ENCODE measurements at regions not wholly inside any gene's neighbourhood (a gene's known extent, or its start where the extent isn't known, plus 50 kb on each side); places are given as distances from the start of the nearest gene placed in this dataset.
A peak's percentile ranks its signal among the peaks of the same experiment; 100 is the strongest.

- DNase-seq: no peak
Observed at GRCh38 chr6:163964789-163965188, 550.3 kb downstream of the QKI start.

DNA sequence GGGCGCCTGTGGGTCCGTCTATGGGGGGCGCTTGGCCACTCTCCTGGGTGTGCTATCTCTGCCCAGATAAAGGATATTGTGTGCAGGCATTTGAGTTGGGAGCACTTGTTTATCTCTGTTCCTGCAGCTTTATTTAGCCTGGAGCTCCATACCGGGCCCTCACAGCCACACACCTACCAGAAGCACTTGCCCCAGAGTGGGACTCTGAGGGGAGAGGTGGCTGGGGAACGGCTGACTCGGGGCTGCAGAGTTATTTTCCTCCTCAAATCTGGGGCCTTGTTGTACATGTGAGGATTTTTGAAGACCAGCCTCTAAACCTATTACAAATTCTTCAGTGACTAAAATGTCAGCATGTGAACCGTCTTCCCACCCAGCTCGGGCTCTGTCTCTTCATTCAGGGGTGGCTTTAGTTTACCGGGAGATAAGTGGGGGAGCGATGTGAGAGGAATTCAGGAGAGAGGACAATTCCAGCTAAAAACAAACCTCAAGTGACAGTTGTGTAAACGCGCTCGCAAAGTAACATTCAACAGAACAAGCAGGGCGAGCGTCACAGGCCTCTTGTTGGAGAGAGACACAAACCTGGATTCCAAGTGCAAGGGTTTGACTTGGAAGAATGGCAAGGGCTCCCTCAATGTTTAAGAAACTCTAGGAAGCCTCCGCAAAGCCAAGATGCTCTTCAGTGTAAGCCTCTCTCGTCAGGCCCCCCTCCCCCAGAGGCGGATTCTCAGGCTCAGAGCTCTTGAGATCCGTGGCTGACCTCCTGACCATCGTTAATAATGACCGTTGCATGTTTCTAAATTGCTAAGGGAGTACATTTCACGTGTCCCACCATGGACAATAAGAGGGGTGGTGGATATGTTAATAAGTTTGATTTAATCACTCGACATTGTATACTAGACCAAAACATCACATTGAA lies 548.9 kb downstream of the QKI start:
- no peak for DNase-seq

DNA sequence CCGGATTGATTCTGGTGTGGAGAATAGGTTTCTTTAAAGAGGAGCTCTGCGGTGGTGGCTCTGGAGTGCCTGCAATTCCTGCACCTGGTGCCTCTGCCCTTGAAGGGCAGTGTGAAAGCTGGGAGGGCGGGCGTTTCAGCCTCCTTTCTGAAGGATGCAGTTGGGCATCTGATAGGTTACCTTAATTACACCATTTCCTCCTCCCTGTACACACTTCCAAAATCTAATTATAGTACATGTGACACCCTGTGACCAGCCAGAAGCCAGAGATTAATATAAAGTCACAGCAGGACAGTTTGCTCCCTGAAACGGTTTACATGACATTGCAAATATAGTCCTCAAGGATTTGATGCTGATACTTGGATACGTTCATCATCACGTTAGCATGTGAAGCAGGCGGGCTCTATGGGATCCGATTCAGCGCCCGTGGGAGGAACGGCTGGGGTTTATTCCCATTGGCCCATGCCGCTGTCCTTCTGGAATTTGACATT lies 548.2 kb downstream of the QKI start:
- DNase-seq: no peak

GRCh38 chr6:163960128-163960527 lies 545.6 kb downstream of the QKI start:
- DNase-seq: no peak

DNA sequence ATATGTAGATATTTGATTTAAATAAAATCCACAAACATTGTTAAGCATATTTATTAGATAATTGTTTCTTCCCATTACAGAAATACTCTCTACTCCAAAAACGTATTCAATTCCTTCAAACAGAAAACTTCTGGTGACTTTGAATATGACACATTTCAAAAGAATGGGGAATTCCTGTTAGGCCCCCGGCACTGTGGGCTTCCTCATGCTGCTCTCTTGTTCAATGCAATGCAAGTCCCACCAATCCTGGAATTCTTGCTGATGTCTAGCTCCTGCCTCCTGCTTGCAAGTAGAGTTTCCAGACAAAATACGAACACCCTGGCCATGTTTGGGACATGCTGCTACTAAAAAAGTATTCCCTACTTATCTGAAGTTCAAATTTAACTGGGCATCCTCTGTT lies 544.1 kb downstream of the QKI start:
- DNase-seq: no peak

DNA sequence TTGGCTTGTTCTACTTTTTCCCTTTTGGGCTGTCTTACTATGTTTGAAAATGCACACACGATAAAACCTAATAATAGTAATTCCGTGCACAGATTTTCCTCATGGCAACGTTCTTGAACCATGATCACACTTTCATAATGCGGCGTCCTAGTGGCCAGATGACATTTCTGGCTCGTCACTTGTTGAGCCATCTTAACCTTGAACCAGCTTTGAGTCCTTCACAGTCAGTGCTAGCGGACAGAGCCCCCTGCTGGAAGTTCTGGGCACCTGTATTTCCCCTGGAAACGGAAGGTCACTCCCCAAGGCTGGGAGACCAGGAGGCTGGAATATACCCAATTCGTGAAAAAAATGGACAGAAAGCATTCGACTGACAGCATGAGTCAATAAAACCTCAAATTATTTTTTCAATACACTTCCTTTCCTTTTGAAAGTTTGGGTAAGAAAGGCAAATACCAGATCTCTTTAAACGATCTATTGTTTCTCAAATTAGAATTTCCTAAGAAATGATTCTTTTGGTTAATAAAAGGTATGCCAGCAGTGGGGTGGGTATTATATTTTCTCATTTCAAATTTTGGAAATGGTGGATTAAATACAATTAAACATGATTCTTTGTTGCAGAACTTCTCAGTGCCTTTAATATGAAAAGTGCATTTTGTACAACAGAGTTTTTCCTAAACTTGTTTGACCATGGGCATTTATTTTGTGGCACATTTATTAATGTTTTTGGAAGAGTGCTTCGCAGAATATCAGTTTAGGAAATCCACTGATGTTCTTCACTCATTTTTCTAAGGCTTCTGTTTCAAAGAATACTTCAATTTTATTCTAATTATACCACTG lies 542.3 kb downstream of the QKI start:
- DNase-seq: peak; percentile 55 to 68

DNA sequence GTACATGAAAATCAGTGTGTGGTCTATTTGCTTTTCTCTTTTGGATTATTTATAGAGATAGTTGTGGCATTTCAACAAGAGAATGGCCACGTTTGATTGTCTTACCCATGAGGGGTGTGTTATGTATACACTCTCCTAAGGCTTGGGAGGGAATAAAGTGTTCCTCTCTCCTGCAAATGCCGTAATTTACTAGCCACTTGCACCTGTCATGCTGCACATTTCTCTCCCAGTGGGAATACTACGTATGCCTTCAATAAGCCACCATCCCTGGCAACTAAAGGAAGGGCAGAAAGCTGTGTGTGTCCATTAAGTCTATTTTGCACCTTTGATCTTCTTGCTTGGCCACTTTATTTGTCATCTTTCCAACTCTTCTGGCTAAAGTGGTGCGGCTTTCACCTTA lies 541.2 kb downstream of the QKI start:
- DNase-seq: no peak

DNA sequence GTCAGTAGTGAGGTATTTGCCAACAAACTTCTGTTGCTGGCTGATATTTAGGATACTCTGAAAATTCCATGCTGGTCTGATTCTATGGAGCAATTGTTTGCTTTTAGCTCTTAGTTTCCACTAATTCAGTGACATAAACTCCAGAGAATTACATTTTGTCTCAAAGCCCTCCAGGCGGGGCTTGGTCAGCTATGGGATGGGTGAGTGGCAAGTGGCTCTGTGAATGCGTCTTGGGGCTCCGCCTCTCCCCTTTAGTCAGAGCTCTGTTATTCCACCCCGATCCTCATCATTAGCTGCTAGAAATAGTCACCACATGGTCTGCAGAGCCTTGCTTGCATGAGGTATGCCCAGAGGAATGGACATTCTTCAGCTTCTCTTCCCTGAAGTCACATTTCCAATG lies 540.6 kb downstream of the QKI start:
- no peak for DNase-seq

GRCh38 chr6:163954088-163954775 lies 539.7 kb downstream of the QKI start:
- no peak for DNase-seq

- DNase-seq: no peak
Observed at GRCh38 chr6:163952005-163952404, 537.5 kb downstream of the QKI start.

DNA sequence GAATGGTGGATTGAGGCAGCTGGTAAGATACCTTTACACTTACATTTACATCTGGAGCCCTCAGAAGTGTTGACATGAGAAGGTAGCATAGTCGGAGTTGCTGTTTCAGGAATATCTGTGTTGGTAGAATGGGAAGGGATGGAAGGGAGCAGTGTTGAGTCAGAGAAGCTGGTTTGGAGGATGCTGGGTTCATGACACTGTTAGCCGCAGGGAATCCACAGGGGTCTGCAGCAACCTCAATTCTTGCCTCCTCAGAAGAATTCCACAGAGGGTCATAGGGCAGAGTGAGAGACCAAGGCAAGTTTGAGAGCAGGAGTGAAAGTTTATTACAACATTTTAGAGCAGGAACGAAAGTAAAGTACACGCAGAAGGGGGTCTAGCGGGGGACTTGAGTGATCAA lies 536.8 kb downstream of the QKI start:
- no peak for DNase-seq

- no peak for DNase-seq
Observed at GRCh38 chr6:163950159-163950558, 535.6 kb downstream of the QKI start.

DNA sequence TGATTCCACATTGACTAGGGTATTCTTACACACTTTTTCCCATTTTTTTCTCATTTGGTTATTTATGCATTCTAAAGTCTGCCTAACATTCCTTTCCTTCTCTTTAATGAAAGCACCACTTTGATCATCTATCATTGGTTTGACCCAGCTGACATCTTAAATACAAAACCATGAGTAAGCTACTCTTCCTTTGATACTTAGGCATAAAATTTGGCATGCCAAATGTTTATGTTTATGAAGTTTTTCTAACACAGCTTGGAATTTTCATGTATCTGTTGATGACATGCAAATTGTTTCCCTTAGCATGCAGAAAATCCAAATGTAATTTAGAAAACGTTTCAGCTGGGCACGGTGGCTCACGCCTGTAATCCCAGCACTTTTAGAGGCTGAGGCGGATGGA lies 534.9 kb downstream of the QKI start:
- DNase-seq: no peak

DNA sequence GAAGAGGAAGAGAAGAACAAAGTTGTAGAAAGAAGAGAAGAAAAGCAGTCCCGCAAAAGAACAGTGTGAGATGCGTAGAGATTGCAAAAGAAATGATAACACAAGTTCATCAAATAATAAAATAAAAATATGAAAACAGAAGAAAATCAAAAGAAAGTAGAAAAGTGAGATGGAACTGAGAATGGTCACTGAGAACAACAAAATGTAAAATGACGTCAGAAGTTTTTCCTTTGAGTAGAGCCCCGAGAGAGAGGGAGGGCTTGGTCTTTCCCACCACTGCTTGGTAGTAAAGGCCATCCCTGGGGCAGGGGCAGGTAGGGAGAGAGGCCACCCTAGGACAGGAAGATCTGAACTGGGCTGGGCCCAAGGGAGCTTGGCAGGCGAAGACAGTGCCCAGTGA lies 533.7 kb downstream of the QKI start:
- no peak for DNase-seq

DNA sequence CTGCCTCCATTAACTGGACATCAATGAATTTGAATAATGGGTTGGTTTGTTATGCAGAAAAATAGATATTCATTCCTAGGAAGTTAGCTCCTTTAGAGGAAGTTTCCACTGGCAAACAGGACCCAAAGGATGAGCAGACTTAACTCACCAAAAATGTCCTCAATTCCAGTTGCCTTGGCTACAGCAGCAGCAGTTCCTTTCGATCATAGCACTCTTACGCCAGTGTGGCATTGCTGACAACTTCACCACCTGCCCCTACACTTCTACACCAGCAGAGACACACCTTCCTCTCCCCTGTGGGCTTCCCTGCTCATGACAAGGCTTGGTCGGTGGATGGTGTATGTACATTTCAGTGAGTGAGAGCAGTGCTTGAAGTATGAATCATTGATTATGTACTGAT lies 532.8 kb downstream of the QKI start:
- no peak for DNase-seq

- no peak for DNase-seq
Observed at GRCh38 chr6:163946437-163946836, 531.9 kb downstream of the QKI start.

- no peak for DNase-seq
Observed at GRCh38 chr6:163945808-163946207, 531.3 kb downstream of the QKI start.

- DNase-seq: no peak
Observed at GRCh38 chr6:163944897-163945296, 530.4 kb downstream of the QKI start.

GRCh38 chr6:163943607-163944385 lies 529.3 kb downstream of the QKI start:
- no peak for DNase-seq

DNA sequence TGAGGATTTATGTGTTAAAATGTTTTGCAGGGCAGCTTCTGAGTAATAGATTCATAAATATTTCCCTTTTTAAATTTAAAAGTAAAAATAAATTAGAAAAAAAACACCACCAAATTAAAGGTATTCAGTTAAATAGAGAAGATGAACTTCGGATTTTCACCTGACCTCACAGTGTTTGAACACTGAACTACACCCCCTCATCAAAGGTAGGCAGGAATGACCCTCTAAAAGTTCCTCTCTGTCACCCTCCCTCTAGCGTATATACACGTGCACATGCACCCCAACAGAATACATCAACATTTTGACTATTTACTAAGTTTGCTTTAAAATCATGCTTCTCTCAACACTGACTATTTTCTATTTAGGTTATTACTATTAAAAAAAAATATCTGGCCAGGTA lies 528.3 kb downstream of the QKI start:
- DNase-seq: no peak

- DNase-seq: no peak
Observed at GRCh38 chr6:163941624-163941976, 527.1 kb downstream of the QKI start.
